Activated naive CD8-positive, alpha-beta T cell treated with anti-CD3 and anti-CD28 coated beads, Interleukin-2, amount 10 ng/mL, durations not matched to agents 7 days and 5 days (primary cell): ENCODE measurements at regions not wholly inside any gene's neighbourhood (a gene's known extent, or its start where the extent isn't known, plus 50 kb on each side); places are given as distances from the start of the nearest gene placed in this dataset.

Source experiments
- ATAC-seq: fragments of 150-1000 bp; cut with Tn5 transposase; one replicate; pipeline ENCODE4 v1.10.0; 2021; ENCODE audit warnings: low read depth, moderate library complexity
- POLR2A ChIA-PET: fragments of 350-600 bp; sonication (Branson Sonifier 250); formaldehyde crosslinking; loops from one replicate; lab custom pipeline; 2021; ENCODE audit warnings: antibody characterized with exemption; lab: Charles Lee
- DNase-seq: peaks from one replicate; pipeline ENCODE4 v3.0.0; 2021
- H3K27ac Mint-ChIP-seq: one replicate; pipeline ENCODE4 v1.8.0; 2022; ENCODE audit warnings: mild to moderate bottlenecking, mixed read lengths
- H3K27me3 Mint-ChIP-seq: one replicate; pipeline ENCODE4 v1.8.0; 2022; ENCODE audit warnings: mild to moderate bottlenecking, moderate library complexity, mixed read lengths
- H3K36me3 Mint-ChIP-seq: one replicate; pipeline ENCODE4 v1.8.0; 2021; ENCODE audit warnings: mild to moderate bottlenecking, mixed read lengths
- H3K4me1 Mint-ChIP-seq: one replicate; pipeline ENCODE4 v1.8.0; 2021; ENCODE audit warnings: mixed read lengths
- H3K4me3 Mint-ChIP-seq: one replicate; pipeline ENCODE4 v1.8.0; 2022; ENCODE audit warnings: mild to moderate bottlenecking, moderate library complexity, mixed read lengths
- H3K9me3 Mint-ChIP-seq: one replicate; pipeline ENCODE4 v1.8.0; 2021; ENCODE audit warnings: mixed read lengths

- H3K4me1 Mint-ChIP-seq, result peaks cover 5% of the 10 kb centered on the region
- no peaks in the 10 kb centered on the region for H3K36me3 Mint-ChIP-seq
- ATAC-seq (no peak), DNase-seq (no peak)
- POLR2A ChIA-PET, result no interaction called here
- no peaks in the 10 kb centered on the region for H3K9me3 Mint-ChIP-seq
- H3K27ac Mint-ChIP-seq, result no peak overlapping the region
- H3K27me3 Mint-ChIP-seq, result no peaks in the 10 kb centered on the region
- no peak overlapping the region for H3K4me3 Mint-ChIP-seq
Measured at GRCh38 chr2:160996584-160996983, 163.6 kb upstream of the TANK start.

- no peaks in the 10 kb centered on the region for H3K36me3 Mint-ChIP-seq
- peaks cover 4% of the 10 kb centered on the region for H3K9me3 Mint-ChIP-seq
- DNase-seq (no peak), ATAC-seq (no peak)
- peaks cover 2% of the 10 kb centered on the region for H3K4me1 Mint-ChIP-seq
- no peak overlapping the region for H3K27ac Mint-ChIP-seq
- POLR2A ChIA-PET, result no interaction called here
- no peak overlapping the region for H3K4me3 Mint-ChIP-seq
- H3K27me3 Mint-ChIP-seq, result peaks cover 18% of the 10 kb centered on the region
Measured at GRCh38 chr2:161004379-161004778, 155.8 kb upstream of the TANK start.

- Mint-ChIP-seq H3K9me3 (peaks cover 5% of the 10 kb centered on the region), H3K36me3 (no peaks in the 10 kb centered on the region), H3K4me3 (no peak overlapping the region), H3K27me3 (peaks cover 18% of the 10 kb centered on the region), H3K27ac (no peak overlapping the region), H3K4me1 (peaks cover 2% of the 10 kb centered on the region)
- ATAC-seq (no peak), DNase-seq (no peak)
- POLR2A ChIA-PET, result no interaction called here
Measured at GRCh38 chr2:161005170-161005569, 155.1 kb upstream of the TANK start.

- DNase-seq, result no peak
- ATAC-seq, result no peak
- Mint-ChIP-seq H3K36me3 (no peaks in the 10 kb centered on the region), H3K27me3 (peaks cover 18% of the 10 kb centered on the region), H3K4me1 (peaks cover 2% of the 10 kb centered on the region), H3K4me3 (no peak overlapping the region), H3K9me3 (peaks cover 5% of the 10 kb centered on the region), H3K27ac (no peak overlapping the region)
- POLR2A ChIA-PET, result no interaction called here
Measured at GRCh38 chr2:161008311-161008710, 151.9 kb upstream of the TANK start.

GRCh38 chr2:161010503-161011015 lies 149.7 kb upstream of the TANK start:
- Mint-ChIP-seq H3K4me3 (no peak overlapping the region), H3K9me3 (peaks cover 7% of the 10 kb centered on the region), H3K27ac (no peak overlapping the region), H3K36me3 (no peaks in the 10 kb centered on the region), H3K4me1 (no peaks in the 10 kb centered on the region), H3K27me3 (peaks cover 8% of the 10 kb centered on the region)
- DNase-seq, result no peak
- ATAC-seq, result no peak
- POLR2A ChIA-PET, result no interaction called here

GRCh38 chr2:161017780-161018470 lies 142.3 kb upstream of the TANK start:
- Mint-ChIP-seq H3K4me3 (no peak overlapping the region), H3K9me3 (peaks cover 2% of the 10 kb centered on the region), H3K27ac (no peak overlapping the region), H3K4me1 (no peaks in the 10 kb centered on the region), H3K36me3 (peaks cover 2% of the 10 kb centered on the region), H3K27me3 (peaks cover 8% of the 10 kb centered on the region)
- DNase-seq (no peak), ATAC-seq (no peak)
- POLR2A ChIA-PET, result no interaction called here

- no peak overlapping the region for H3K4me3 Mint-ChIP-seq
- DNase-seq (no peak), ATAC-seq (no peak)
- H3K27ac Mint-ChIP-seq, result no peak overlapping the region
- peaks cover 2% of the 10 kb centered on the region for H3K36me3 Mint-ChIP-seq
- H3K27me3 Mint-ChIP-seq, result peaks cover 9% of the 10 kb centered on the region
- no peaks in the 10 kb centered on the region for H3K4me1 Mint-ChIP-seq
- peaks cover 4% of the 10 kb centered on the region for H3K9me3 Mint-ChIP-seq
- POLR2A ChIA-PET, result no interaction called here
Measured at GRCh38 chr2:161019311-161019710, 140.9 kb upstream of the TANK start.

- Mint-ChIP-seq H3K27ac (no peak overlapping the region), H3K9me3 (peaks cover 4% of the 10 kb centered on the region), H3K4me1 (no peaks in the 10 kb centered on the region), H3K36me3 (peaks cover 2% of the 10 kb centered on the region), H3K4me3 (no peak overlapping the region), H3K27me3 (peaks cover 18% of the 10 kb centered on the region)
- ATAC-seq (no peak), DNase-seq (no peak)
- POLR2A ChIA-PET, result no interaction called here
Measured at GRCh38 chr2:161020437-161020836, 139.8 kb upstream of the TANK start.

GRCh38 chr2:161028581-161028980 lies 131.6 kb upstream of the TANK start:
- DNase-seq (no peak), ATAC-seq (no peak)
- POLR2A ChIA-PET, result no interaction called here
- H3K27ac Mint-ChIP-seq, result peak overlapping the region; percentile 19
- H3K27me3 Mint-ChIP-seq, result peaks cover 15% of the 10 kb centered on the region
- peaks cover 5% of the 10 kb centered on the region for H3K4me1 Mint-ChIP-seq
- H3K36me3 Mint-ChIP-seq, result peaks cover 5% of the 10 kb centered on the region
- H3K9me3 Mint-ChIP-seq, result peaks cover 11% of the 10 kb centered on the region
- no peak overlapping the region for H3K4me3 Mint-ChIP-seq

- peaks cover 5% of the 10 kb centered on the region for H3K36me3 Mint-ChIP-seq
- H3K9me3 Mint-ChIP-seq, result peaks cover 9% of the 10 kb centered on the region
- DNase-seq (no peak), ATAC-seq (no peak)
- H3K4me3 Mint-ChIP-seq, result no peak overlapping the region
- no peak overlapping the region for H3K27ac Mint-ChIP-seq
- H3K4me1 Mint-ChIP-seq, result peaks cover 5% of the 10 kb centered on the region
- peaks cover 12% of the 10 kb centered on the region for H3K27me3 Mint-ChIP-seq
- POLR2A ChIA-PET, result no interaction called here
Measured at GRCh38 chr2:161029321-161029720, 130.9 kb upstream of the TANK start.

- Mint-ChIP-seq H3K9me3 (peaks cover 10% of the 10 kb centered on the region), H3K4me3 (no peak overlapping the region), H3K27ac (no peak overlapping the region), H3K27me3 (peaks cover 2% of the 10 kb centered on the region), H3K4me1 (peaks cover 5% of the 10 kb centered on the region), H3K36me3 (peaks cover 5% of the 10 kb centered on the region)
- ATAC-seq (no peak), DNase-seq (no peak)
- POLR2A ChIA-PET, result no interaction called here
Measured at GRCh38 chr2:161030260-161031063, 129.8 kb upstream of the TANK start.

GRCh38 chr2:161031511-161031910 lies 128.7 kb upstream of the TANK start:
- Mint-ChIP-seq H3K27ac (no peak overlapping the region), H3K9me3 (peaks cover 13% of the 10 kb centered on the region)

GRCh38 chr2:161032635-161033034 lies 127.6 kb upstream of the TANK start:
- peaks cover 2% of the 10 kb centered on the region for H3K27me3 Mint-ChIP-seq
- no peak overlapping the region for H3K4me3 Mint-ChIP-seq
- peaks cover 13% of the 10 kb centered on the region for H3K9me3 Mint-ChIP-seq
- peaks cover 5% of the 10 kb centered on the region for H3K4me1 Mint-ChIP-seq
- no peak for DNase-seq
- POLR2A ChIA-PET, result no interaction called here
- H3K27ac Mint-ChIP-seq, result no peak overlapping the region
- H3K36me3 Mint-ChIP-seq, result peaks cover 5% of the 10 kb centered on the region
- ATAC-seq, result no peak

More at GRCh38 chr2:161031511-161031910, 128.7 kb upstream of the TANK start:
- POLR2A ChIA-PET, result no interaction called here
- ATAC-seq (no peak), DNase-seq (no peak)
- no peak overlapping the region for H3K4me3 Mint-ChIP-seq
- peaks cover 5% of the 10 kb centered on the region for H3K36me3 Mint-ChIP-seq
- peaks cover 5% of the 10 kb centered on the region for H3K4me1 Mint-ChIP-seq
- peaks cover 2% of the 10 kb centered on the region for H3K27me3 Mint-ChIP-seq
